Upper lobe of left lung (tissue), 6 donors: ENCODE measurements at regions not wholly inside any gene's neighbourhood (a gene's known extent, or its start where the extent isn't known, plus 50 kb on each side); places are given as distances from the start of the nearest gene placed in this dataset.

Experiments
- ATAC-seq, 2 donors: fragments of 200-7000 bp; cut with Tn5 transposase; one replicate each; pipeline ENCODE4 v1.9.1; 2022; ENCODE audit warnings: mild to moderate bottlenecking in 2 of 2, moderate library complexity in 2 of 2; ENCODE audit not compliant: low FRiP score in 2 of 2
- DNase-seq, 2 donors: peaks; one replicate each; pipeline ENCODE4 v3.0.0-alpha.2; 2019 to 2020
- H3K27ac ChIP-seq, 4 donors: fragments of 200-600 bp; sonication (generic); one replicate each; pipeline ENCODE4 v1.5.1; 2016 to 2019
- H3K27me3 ChIP-seq, 4 donors: fragments of 200-600 bp; sonication (generic); one replicate each; pipeline ENCODE4 v1.5.1; 2017 to 2019
- H3K36me3 ChIP-seq, 4 donors: fragments of 200-600 bp; sonication (generic); one replicate each; pipeline ENCODE4 v1.5.1; 2016 to 2019
- H3K4me1 ChIP-seq, 4 donors: fragments of 200-600 bp; sonication (generic); one replicate each; pipeline ENCODE4 v1.5.1; 2018 to 2019
- H3K4me3 ChIP-seq, 4 donors: fragments of 200-600 bp; sonication (generic); one replicate each; pipeline ENCODE4 v1.5.1; 2017 to 2019; ENCODE audit warnings: mild to moderate bottlenecking in 2 of 4, moderate library complexity in 1 of 4
- H3K9me3 ChIP-seq, 4 donors: fragments of 200-600 bp; sonication (generic); one replicate each; pipeline ENCODE4 v1.5.1; 2018 to 2019
- EP300 ChIP-seq, 4 donors: sonication (generic); formaldehyde crosslinking; IDR thresholded peaks; one replicate each; pipeline ENCODE4 v1.5.1; 2017; ENCODE audit warnings: antibody characterized with exemption in 4 of 4, control low read depth in 2 of 4
- POLR2A ChIP-seq, 4 donors: fragments of 450-650 bp; IDR thresholded peaks; one replicate each; pipeline ENCODE4 v1.5.1; 2016 to 2017; ENCODE audit warnings: antibody characterized with exemption in 4 of 4, mild to moderate bottlenecking in 2 of 4
- POLR2AphosphoS5 ChIP-seq, 2 donors: sonication (generic); formaldehyde crosslinking; IDR thresholded peaks; one replicate each; pipeline ENCODE4 v1.5.1; 2017; ENCODE audit warnings: antibody characterized with exemption in 2 of 2
- WGBS, 2 donors: methylation state at CpG; one replicate each; pipeline ENCODE4 v1.1.5; 2017 to 2018; 5-methylcytosine and 5-hydroxymethylcytosine counted together
- TF ChIP-seq, protein P1 (sequence below), 6 experiments: fragments of 450-650 bp in 4 of 6; fragments of 200-600 bp in 2 of 6; sonication (generic) in 2 of 6; IDR thresholded peaks; one replicate each; pipeline ENCODE4 v1.5.1; 2016 to 2019; ENCODE audit warnings: antibody characterized with exemption in 6 of 6
- donor health status: DM: no; HTN: no; CAD: no; lungs with moderate emphysema.
- donor health status: DM: no; HTN: yes; CAD: no; lungs with severe emphysema.

DNA sequence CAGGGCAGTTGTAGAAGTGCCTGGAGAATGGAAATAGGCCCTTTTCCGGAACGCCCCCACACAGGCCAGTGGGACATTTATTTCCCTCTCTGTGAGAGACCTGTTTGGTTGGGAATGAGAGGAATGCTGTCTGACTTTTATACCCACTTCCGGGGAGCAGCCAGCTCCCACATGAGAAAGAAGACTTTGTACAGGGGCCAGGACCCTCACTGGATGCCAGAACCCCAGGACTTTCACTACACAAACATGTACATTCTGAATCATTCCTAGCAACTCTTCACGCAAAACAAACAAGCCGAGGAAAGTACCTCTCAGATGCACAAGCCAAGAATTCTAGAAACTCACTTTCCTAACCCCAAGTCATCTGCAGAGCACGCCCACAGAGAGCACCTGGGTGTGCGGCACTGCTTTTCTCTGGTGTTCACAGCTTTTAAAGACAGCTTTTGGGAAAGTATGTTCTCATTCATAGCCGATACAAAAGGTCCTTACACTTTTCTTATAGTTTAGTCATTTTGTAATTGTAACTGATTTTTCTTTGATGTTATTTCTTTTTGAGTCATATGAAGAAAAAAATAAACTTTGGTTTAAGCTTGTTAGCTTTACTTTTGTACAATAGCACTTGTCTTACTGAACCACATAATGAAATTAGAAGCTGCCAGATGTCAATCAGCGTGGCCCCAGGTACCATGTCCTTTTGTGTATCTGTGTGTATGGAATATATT, 856.1 kb upstream of the ID2 start:
- Histone ChIP-seq H3K9me3 (no peaks in the 10 kb centered on the region), H3K4me3 (no peak overlapping the region), H3K4me1 (no peaks in the 10 kb centered on the region), H3K36me3 (no peaks in the 10 kb centered on the region), H3K27me3 (no peaks in the 10 kb centered on the region), H3K27ac (peak overlapping the region in 1 of 4 donors; percentile 10)
- no peak for TF ChIP-seq POLR2AphosphoS5 (IDR thresholded peaks at IDR 0.05)
- no peak for TF ChIP-seq EP300 (IDR thresholded peaks at IDR 0.05)
- no peak for TF ChIP-seq POLR2A (IDR thresholded peaks at IDR 0.05)
- TF ChIP-seq, protein P1, sequence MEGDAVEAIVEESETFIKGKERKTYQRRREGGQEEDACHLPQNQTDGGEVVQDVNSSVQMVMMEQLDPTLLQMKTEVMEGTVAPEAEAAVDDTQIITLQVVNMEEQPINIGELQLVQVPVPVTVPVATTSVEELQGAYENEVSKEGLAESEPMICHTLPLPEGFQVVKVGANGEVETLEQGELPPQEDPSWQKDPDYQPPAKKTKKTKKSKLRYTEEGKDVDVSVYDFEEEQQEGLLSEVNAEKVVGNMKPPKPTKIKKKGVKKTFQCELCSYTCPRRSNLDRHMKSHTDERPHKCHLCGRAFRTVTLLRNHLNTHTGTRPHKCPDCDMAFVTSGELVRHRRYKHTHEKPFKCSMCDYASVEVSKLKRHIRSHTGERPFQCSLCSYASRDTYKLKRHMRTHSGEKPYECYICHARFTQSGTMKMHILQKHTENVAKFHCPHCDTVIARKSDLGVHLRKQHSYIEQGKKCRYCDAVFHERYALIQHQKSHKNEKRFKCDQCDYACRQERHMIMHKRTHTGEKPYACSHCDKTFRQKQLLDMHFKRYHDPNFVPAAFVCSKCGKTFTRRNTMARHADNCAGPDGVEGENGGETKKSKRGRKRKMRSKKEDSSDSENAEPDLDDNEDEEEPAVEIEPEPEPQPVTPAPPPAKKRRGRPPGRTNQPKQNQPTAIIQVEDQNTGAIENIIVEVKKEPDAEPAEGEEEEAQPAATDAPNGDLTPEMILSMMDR (IDR thresholded peaks at IDR 0.05): no peak
- DNase-seq (peak in 1 of 2 donors; percentile 36), ATAC-seq (peak; percentile 65 to 82)
- WGBS, 2 donors: 55 to 72% methylated on average over 9 of the region's 9 CpGs

DNA sequence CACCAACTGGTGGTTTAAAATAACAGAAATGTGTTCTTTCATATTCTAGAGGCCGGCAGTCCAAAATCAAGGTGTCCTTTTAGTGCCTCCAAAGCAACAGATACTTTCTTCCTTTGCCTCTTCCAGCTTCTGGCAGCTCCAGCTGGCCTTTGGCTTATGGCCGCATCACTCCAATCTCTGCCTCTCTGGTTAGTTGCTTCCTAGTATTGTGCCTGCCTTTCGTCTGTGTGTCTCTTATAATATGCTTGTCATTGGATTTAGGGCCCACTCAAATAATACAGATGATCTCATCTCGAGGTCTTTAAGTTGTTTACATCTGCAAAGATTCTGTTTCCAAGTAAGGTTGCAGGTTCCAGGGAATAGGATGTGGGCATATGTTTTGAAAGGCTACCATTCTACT, 855.2 kb upstream of the ID2 start:
- Histone ChIP-seq H3K4me3 (no peak overlapping the region), H3K36me3 (no peaks in the 10 kb centered on the region), H3K27me3 (no peaks in the 10 kb centered on the region), H3K9me3 (no peaks in the 10 kb centered on the region), H3K4me1 (no peaks in the 10 kb centered on the region), H3K27ac (no peak overlapping the region)
- TF ChIP-seq, protein P1 (IDR thresholded peaks at IDR 0.05): no peak
- no peak for TF ChIP-seq POLR2AphosphoS5 (IDR thresholded peaks at IDR 0.05)
- no peak for TF ChIP-seq POLR2A (IDR thresholded peaks at IDR 0.05)
- no peak for TF ChIP-seq EP300 (IDR thresholded peaks at IDR 0.05)
- ATAC-seq (no peak), DNase-seq (no peak)
- 77 to 80% methylated on average over 4 of the region's 4 CpGs for WGBS, 2 donors

DNA sequence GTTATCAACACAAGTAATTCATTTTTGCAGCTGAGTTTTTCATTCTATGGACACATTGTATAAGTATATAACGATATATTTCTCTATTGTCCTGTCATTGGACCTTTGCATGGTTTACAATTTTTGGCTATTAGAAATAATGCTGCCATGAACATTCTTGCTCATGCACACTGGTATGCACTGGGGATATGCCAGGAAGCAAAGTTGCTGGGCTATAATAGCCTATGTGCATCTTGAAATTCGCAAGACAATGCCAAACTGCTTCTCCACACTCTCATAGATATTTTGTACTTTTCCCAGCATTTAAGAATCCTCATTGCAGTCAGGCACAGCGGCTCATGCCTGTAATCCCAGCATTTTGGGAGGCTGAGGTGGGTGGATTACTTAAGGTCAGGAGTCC, 852.6 kb upstream of the ID2 start:
- TF ChIP-seq, protein P1 (IDR thresholded peaks at IDR 0.05): no peak
- TF ChIP-seq POLR2AphosphoS5 (IDR thresholded peaks at IDR 0.05) (no peak), POLR2A (IDR thresholded peaks at IDR 0.05) (no peak), EP300 (IDR thresholded peaks at IDR 0.05) (no peak)
- no peak for DNase-seq
- Histone ChIP-seq H3K27ac (no peak overlapping the region), H3K4me1 (no peaks in the 10 kb centered on the region), H3K36me3 (no peaks in the 10 kb centered on the region), H3K9me3 (no peaks in the 10 kb centered on the region), H3K4me3 (no peak overlapping the region), H3K27me3 (no peaks in the 10 kb centered on the region)
- ATAC-seq: no peak
- 92 to 98% methylated on average over 3 of the region's 3 CpGs for WGBS, 2 donors

DNA sequence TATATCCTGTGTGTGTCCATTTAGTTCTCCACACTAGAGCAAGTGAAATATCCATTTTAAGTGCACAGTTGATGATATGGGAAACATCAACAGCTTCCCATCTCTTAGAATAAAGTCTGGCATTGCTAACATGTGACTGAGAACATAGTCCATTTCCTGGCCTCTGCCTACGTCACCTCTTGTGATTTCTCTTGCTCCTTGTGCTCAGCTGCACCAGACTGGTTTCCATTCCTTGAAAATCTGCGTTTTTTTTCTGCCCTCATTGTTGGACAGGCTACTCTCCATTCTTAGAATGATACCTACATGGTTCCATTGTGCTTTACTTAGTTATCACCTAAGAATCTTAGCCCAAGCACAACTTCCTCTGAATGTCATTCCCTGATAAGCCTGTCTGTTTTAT, 851.2 kb upstream of the ID2 start:
- Histone ChIP-seq H3K36me3 (no peaks in the 10 kb centered on the region), H3K27ac (no peak overlapping the region), H3K4me1 (peaks cover 0 to 3% (median 2%) of the 10 kb centered on the region in 4 donors), H3K27me3 (no peaks in the 10 kb centered on the region), H3K4me3 (no peak overlapping the region), H3K9me3 (no peaks in the 10 kb centered on the region)
- no peak for ATAC-seq
- TF ChIP-seq, protein P1 (IDR thresholded peaks at IDR 0.05): no peak
- TF ChIP-seq POLR2A (IDR thresholded peaks at IDR 0.05) (no peak), POLR2AphosphoS5 (IDR thresholded peaks at IDR 0.05) (no peak), EP300 (IDR thresholded peaks at IDR 0.05) (no peak)
- DNase-seq: no peak
- WGBS, 2 donors: 66 to 86% methylated on average over 2 of the region's 2 CpGs

DNA sequence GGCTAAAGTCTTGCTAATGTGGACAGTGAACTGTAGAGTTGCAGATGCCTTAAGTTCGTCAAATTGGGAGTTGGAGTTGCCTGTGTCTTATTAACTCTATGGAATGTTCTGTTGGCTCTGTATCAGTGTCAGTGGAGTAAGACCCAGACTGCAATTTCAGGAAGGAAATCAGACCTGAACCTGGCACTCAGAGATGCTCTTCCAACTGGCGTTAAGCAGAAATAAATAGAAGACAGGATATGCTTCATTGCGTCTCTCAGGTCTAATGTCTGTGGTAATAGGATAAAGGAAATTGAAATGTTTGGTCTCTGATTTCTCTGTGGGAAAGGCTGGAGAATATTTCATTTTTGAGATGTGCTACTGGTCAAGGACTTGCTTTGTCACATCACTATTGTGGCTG, 846.7 kb upstream of the ID2 start:
- no peak overlapping the region for H3K4me3 ChIP-seq
- peaks cover 0 to 9% (median 5%) of the 10 kb centered on the region in 4 donors for H3K4me1 ChIP-seq
- no peaks in the 10 kb centered on the region for H3K27me3 ChIP-seq
- ATAC-seq (no peak), DNase-seq (no peak)
- H3K36me3 ChIP-seq: no peaks in the 10 kb centered on the region
- TF ChIP-seq EP300 (IDR thresholded peaks at IDR 0.05) (no peak), POLR2AphosphoS5 (IDR thresholded peaks at IDR 0.05) (no peak), POLR2A (IDR thresholded peaks at IDR 0.05) (no peak)
- TF ChIP-seq, protein P1 (IDR thresholded peaks at IDR 0.05): no peak
- no peak overlapping the region for H3K27ac ChIP-seq
- WGBS, 2 donors: 47 to 64% methylated on average over 3 of the region's 3 CpGs
- no peaks in the 10 kb centered on the region for H3K9me3 ChIP-seq
